Activated B cell treated with CpG ODN at 0.5 μM for 24 hours (primary cell): ENCODE measurements at regions not wholly inside any gene's neighbourhood (a gene's known extent, or its start where the extent isn't known, plus 50 kb on each side); places are given as distances from the start of the nearest gene placed in this dataset.

Experiments used
- ATAC-seq: fragments of 200-7000 bp; cut with Tn5 transposase; one replicate; pipeline ENCODE4 v1.10.0; 2021; ENCODE audit warnings: low read depth, mild to moderate bottlenecking, moderate library complexity
- CTCF ChIA-PET: fragments of 350-600 bp; sonication (Branson Sonifier 250); formaldehyde crosslinking; loops from one replicate; lab custom pipeline; 2021; ENCODE audit warnings: antibody characterized with exemption; lab: Charles Lee
- POLR2A ChIA-PET: fragments of 350-600 bp; sonication (Branson Sonifier 250); formaldehyde crosslinking; loops from one replicate; lab custom pipeline; 2021; ENCODE audit warnings: antibody characterized with exemption; lab: Charles Lee
- DNase-seq: peaks from one replicate; pipeline ENCODE4 v3.0.0; 2022
- H3K27ac Mint-ChIP-seq: one replicate; pipeline ENCODE4 v1.8.0; 2020; ENCODE audit warnings: mixed read lengths
- H3K27me3 Mint-ChIP-seq: one replicate; pipeline ENCODE4 v1.8.0; 2021; ENCODE audit warnings: mixed read lengths
- H3K36me3 Mint-ChIP-seq: one replicate; pipeline ENCODE4 v1.8.0; 2021; ENCODE audit warnings: low read depth, mixed read lengths
- H3K4me1 Mint-ChIP-seq: one replicate; pipeline ENCODE4 v1.8.0; 2021; ENCODE audit warnings: mixed read lengths
- H3K4me3 Mint-ChIP-seq: one replicate; pipeline ENCODE4 v1.8.0; 2020; ENCODE audit warnings: mild to moderate bottlenecking, mixed read lengths
- H3K9me3 Mint-ChIP-seq: one replicate; pipeline ENCODE4 v1.8.0; 2020; ENCODE audit warnings: mixed read lengths
- CTCF ChIP-seq: fragments of 200-600 bp; IDR thresholded peaks from one replicate; pipeline ENCODE4 v1.8.0; 2022; ENCODE audit warnings: antibody characterized with exemption, mild to moderate bottlenecking
- intact Hi-C: fragments of 100-400 bp; cut with micrococcal nuclease; formaldehyde crosslinking; loops from one replicate; pipeline ENCODE4 v1.15.1; 2024

- peaks cover 30% of the 10 kb centered on the region for H3K27me3 Mint-ChIP-seq
- POLR2A ChIA-PET, result no interaction called here
- H3K36me3 Mint-ChIP-seq, result no peaks in the 10 kb centered on the region
- H3K4me1 Mint-ChIP-seq, result no peaks in the 10 kb centered on the region
- ATAC-seq (no peak), DNase-seq (no peak)
- intact Hi-C loops, result no loop called here
- H3K9me3 Mint-ChIP-seq, result no peaks in the 10 kb centered on the region
- TF ChIP-seq CTCF, result no peak
- H3K4me3 Mint-ChIP-seq, result no peak overlapping the region
- no peak overlapping the region for H3K27ac Mint-ChIP-seq
- CTCF ChIA-PET, result interaction anchor here (0.9 kb wide), 1 partner anchor 9 kb away, joined by 3 read pairs; no protein-coding TSS in a partner anchor
These were observed 307.1 kb downstream of the MATN1 start for GRCh38 chr1:30416221-30416820.

GRCh38 chr1:30415171-30415940 lies 308.0 kb downstream of the MATN1 start:
- H3K27me3 Mint-ChIP-seq, result peaks cover 27% of the 10 kb centered on the region
- no peak for ATAC-seq
- no peak overlapping the region for H3K4me3 Mint-ChIP-seq
- H3K27ac Mint-ChIP-seq, result no peak overlapping the region
- ChIA-PET POLR2A (no interaction called here), CTCF (no interaction called here)
- no peaks in the 10 kb centered on the region for H3K4me1 Mint-ChIP-seq
- no peaks in the 10 kb centered on the region for H3K9me3 Mint-ChIP-seq
- no peak for DNase-seq
- no peaks in the 10 kb centered on the region for H3K36me3 Mint-ChIP-seq
- intact Hi-C loops, result no loop called here
- no peak for TF ChIP-seq CTCF

GRCh38 chr1:30414851-30415165 lies 308.6 kb downstream of the MATN1 start:
- intact Hi-C loops, result no loop called here
- Mint-ChIP-seq H3K27me3 (peaks cover 22% of the 10 kb centered on the region), H3K9me3 (no peaks in the 10 kb centered on the region), H3K36me3 (no peaks in the 10 kb centered on the region), H3K4me1 (no peaks in the 10 kb centered on the region), H3K4me3 (no peak overlapping the region), H3K27ac (no peak overlapping the region)
- no peak for ATAC-seq
- TF ChIP-seq CTCF, result no peak
- POLR2A ChIA-PET, result no interaction called here
- CTCF ChIA-PET, result no interaction called here
- DNase-seq, result no peak

- H3K9me3 Mint-ChIP-seq, result no peaks in the 10 kb centered on the region
- H3K27me3 Mint-ChIP-seq, result peaks cover 24% of the 10 kb centered on the region
- POLR2A ChIA-PET, result no interaction called here
- DNase-seq (no peak), ATAC-seq (no peak)
- no peaks in the 10 kb centered on the region for H3K36me3 Mint-ChIP-seq
- H3K27ac Mint-ChIP-seq, result no peak overlapping the region
- no peak for TF ChIP-seq CTCF
- H3K4me3 Mint-ChIP-seq, result no peak overlapping the region
- CTCF ChIA-PET, result no interaction called here
- intact Hi-C loops, result no loop called here
- H3K4me1 Mint-ChIP-seq, result no peaks in the 10 kb centered on the region
These were observed 309.1 kb downstream of the MATN1 start for GRCh38 chr1:30414086-30414850.

GRCh38 chr1:30413606-30414005 lies 309.8 kb downstream of the MATN1 start:
- intact Hi-C loops, result no loop called here
- ATAC-seq (no peak), DNase-seq (no peak)
- Mint-ChIP-seq H3K27me3 (peaks cover 29% of the 10 kb centered on the region), H3K36me3 (no peaks in the 10 kb centered on the region), H3K9me3 (no peaks in the 10 kb centered on the region), H3K4me3 (no peak overlapping the region), H3K27ac (no peak overlapping the region), H3K4me1 (no peaks in the 10 kb centered on the region)
- CTCF ChIA-PET, result no interaction called here
- POLR2A ChIA-PET, result no interaction called here
- TF ChIP-seq CTCF, result no peak
